CD4-positive, alpha-beta memory T cell (primary cell): ENCODE measurements at regions not wholly inside any gene's neighbourhood (a gene's known extent, or its start where the extent isn't known, plus 50 kb on each side); places are given as distances from the start of the nearest gene placed in this dataset.

ENCODE experiments used
- CTCF ChIA-PET: fragments of 350-600 bp; sonication (Branson Sonifier 250); formaldehyde crosslinking; loops from one replicate; lab custom pipeline; 2021; ENCODE audit warnings: inconsistent platforms; ENCODE audit not compliant: partially characterized antibody; lab: Charles Lee
- POLR2A ChIA-PET: fragments of 350-600 bp; sonication (Branson Sonifier 250); formaldehyde crosslinking; loops from one replicate; lab custom pipeline; 2021; ENCODE audit not compliant: partially characterized antibody; lab: Charles Lee
- DNase-seq, 5 donors: peaks; one replicate each; pipeline versions ENCODE4 v3.0.0 to v3.0.0-alpha.2; 2020 to 2022; ENCODE audit warnings: mixed read lengths in 1 of 5
- H3K27ac ChIP-seq: one replicate; pipeline ENCODE4 v1.7.0; 2013; ENCODE audit warnings: low read depth, low read length
- H3K27me3 ChIP-seq: 2 replicates; pipeline ENCODE4 v1.7.0; 2013; ENCODE audit warnings: mild to moderate bottlenecking, low read length, moderate library complexity; ENCODE audit not compliant: insufficient read depth
- H3K36me3 ChIP-seq: 2 replicates; pipeline ENCODE4 v1.7.0; 2013; ENCODE audit warnings: mild to moderate bottlenecking, low read length, moderate library complexity; ENCODE audit not compliant: insufficient read depth
- H3K4me1 ChIP-seq: 2 replicates; pipeline ENCODE4 v1.7.0; 2013; ENCODE audit warnings: mild to moderate bottlenecking, low read length, moderate library complexity; ENCODE audit not compliant: insufficient read depth
- H3K4me3 ChIP-seq, 2 donors: one replicate each; pipeline ENCODE4 v1.7.0; 2013; ENCODE audit warnings: low read length in 2 of 2, mild to moderate bottlenecking in 1 of 2
- H3K9me3 ChIP-seq, 2 donors: one replicate each; pipeline ENCODE4 v1.7.0; 2013; ENCODE audit warnings: low read length in 2 of 2, control low read depth in 1 of 2; ENCODE audit not compliant: control insufficient read depth in 1 of 2
- H3K27ac Mint-ChIP-seq, 7 donors: one replicate each; pipeline ENCODE4 v1.8.0; 2020 to 2021; ENCODE audit warnings: mixed read lengths in 7 of 7, mild to moderate bottlenecking in 6 of 7, inconsistent platforms in 3 of 7, moderate library complexity in 3 of 7
- H3K27me3 Mint-ChIP-seq, 2 donors: one replicate each; pipeline ENCODE4 v1.8.0; 2020 to 2021; ENCODE audit warnings: mixed read lengths in 2 of 2
- H3K36me3 Mint-ChIP-seq, 2 donors: one replicate each; pipeline ENCODE4 v1.8.0; 2020 to 2021; ENCODE audit warnings: mixed read lengths in 2 of 2, inconsistent platforms in 1 of 2, mild to moderate bottlenecking in 1 of 2
- H3K4me1 Mint-ChIP-seq, 4 donors: one replicate each; pipeline ENCODE4 v1.8.0; 2020 to 2021; ENCODE audit warnings: mixed read lengths in 4 of 4, mild to moderate bottlenecking in 1 of 4
- H3K4me3 Mint-ChIP-seq, 8 donors: one replicate each; pipeline ENCODE4 v1.8.0; 2020 to 2021; ENCODE audit warnings: mixed read lengths in 8 of 8, mild to moderate bottlenecking in 7 of 8, moderate library complexity in 6 of 8, inconsistent platforms in 3 of 8
- H3K9me3 Mint-ChIP-seq, 8 donors: one replicate each; pipeline ENCODE4 v1.8.0; 2020 to 2021; ENCODE audit warnings: mixed read lengths in 8 of 8, mild to moderate bottlenecking in 5 of 8, inconsistent platforms in 3 of 8, moderate library complexity in 1 of 8
- intact Hi-C: fragments of 100-400 bp; cut with micrococcal nuclease; formaldehyde crosslinking; loops from one replicate; pipeline ENCODE4 v1.15.1; 2023

- Mint-ChIP-seq H3K36me3 (no peaks in the 10 kb centered on the region), H3K9me3 (peaks cover 0 to 6% (median 3%) of the 10 kb centered on the region in 8 donors), H3K27ac (no peak overlapping the region), H3K27me3 (no peaks in the 10 kb centered on the region), H3K4me3 (no peak overlapping the region), H3K4me1 (no peaks in the 10 kb centered on the region)
- Histone ChIP-seq H3K9me3 (no peaks in the 10 kb centered on the region), H3K27me3 (no peaks in the 10 kb centered on the region), H3K4me3 (no peak overlapping the region), H3K4me1 (no peaks in the 10 kb centered on the region), H3K36me3 (no peaks in the 10 kb centered on the region), H3K27ac (no peak overlapping the region)
- no peak for DNase-seq
- intact Hi-C loops: no loop called here
- ChIA-PET CTCF (no interaction called here), POLR2A (no interaction called here)
These were observed 408.1 kb downstream of the DCAF12L2 start for GRCh38 chrX:125757794-125758564.

DNA sequence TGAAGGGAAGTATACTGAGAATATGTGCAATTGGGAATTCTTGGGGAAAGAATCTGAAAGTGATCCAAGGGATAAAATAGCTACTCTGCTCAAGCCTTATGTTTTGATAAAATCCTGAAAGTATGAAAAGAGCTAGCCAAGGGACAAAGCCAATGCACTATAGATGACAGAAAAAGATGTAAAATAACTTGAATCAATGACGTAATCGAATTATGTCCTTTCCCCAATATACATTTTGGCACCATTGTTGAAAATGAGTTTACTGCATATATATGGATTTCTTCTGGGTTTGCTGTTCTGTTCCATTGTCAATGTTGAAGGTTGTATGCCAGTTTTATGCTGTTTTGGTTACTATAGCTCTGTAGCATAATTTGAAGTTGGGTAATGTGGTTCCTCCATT lies 407.3 kb downstream of the DCAF12L2 start:
- DNase-seq: no peak
- Mint-ChIP-seq H3K4me3 (no peak overlapping the region), H3K4me1 (no peaks in the 10 kb centered on the region), H3K36me3 (no peaks in the 10 kb centered on the region), H3K9me3 (peaks cover 0 to 8% (median 4%) of the 10 kb centered on the region in 8 donors), H3K27ac (no peak overlapping the region), H3K27me3 (no peaks in the 10 kb centered on the region)
- Histone ChIP-seq H3K4me3 (no peak overlapping the region), H3K4me1 (no peaks in the 10 kb centered on the region), H3K27ac (no peak overlapping the region), H3K27me3 (no peaks in the 10 kb centered on the region), H3K9me3 (no peaks in the 10 kb centered on the region), H3K36me3 (no peaks in the 10 kb centered on the region)
- ChIA-PET POLR2A (no interaction called here), CTCF (no interaction called here)
- intact Hi-C loops: no loop called here

DNA sequence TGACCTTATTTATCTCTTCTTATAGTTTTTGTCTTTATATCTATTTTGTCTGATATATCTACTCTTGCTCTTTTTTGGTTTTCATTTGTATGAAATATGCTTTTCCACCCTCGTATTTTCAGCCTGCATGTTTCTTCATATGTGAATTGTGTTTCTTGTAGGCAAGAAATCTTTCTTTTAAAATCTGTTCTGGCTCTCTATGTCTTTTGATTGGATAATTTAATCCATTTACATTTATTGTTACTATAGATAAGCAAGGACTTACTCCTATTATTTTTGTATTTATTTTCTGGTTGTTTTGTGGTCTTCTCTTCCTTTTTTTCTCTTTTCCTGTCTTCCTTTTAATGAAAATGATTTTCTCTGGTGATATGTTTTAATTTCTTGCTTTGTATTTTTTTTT lies 403.1 kb downstream of the DCAF12L2 start:
- H3K36me3 Mint-ChIP-seq: no peaks in the 10 kb centered on the region
- intact Hi-C loops: no loop called here
- CTCF ChIA-PET: no interaction called here

DNA sequence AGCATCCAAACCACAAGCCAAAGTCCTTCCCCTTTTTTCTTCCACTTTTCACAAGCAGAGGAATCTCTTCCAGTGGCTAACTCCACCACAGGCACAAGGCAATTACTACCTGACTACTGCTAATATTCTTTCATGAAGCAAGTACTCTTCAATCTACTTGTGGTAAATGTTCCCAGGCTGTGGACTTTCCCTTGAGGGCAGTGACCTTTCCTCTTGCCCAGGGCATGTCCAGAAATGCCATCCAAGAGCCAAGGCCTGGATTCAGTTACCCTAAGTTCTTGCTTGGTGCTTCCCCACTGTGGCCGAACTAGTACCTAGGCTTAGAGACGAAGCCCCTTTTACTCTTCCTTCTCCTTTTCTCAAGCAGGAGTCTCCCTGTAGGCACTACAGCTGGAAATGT lies 400.7 kb downstream of the DCAF12L2 start:
- peaks cover 0 to 18% (median 4%) of the 10 kb centered on the region in 8 donors for H3K9me3 Mint-ChIP-seq
- no peak overlapping the region for H3K4me3 ChIP-seq
- intact Hi-C loops: no loop called here
- DNase-seq: no peak
- POLR2A ChIA-PET: no interaction called here
- H3K4me3 Mint-ChIP-seq: no peak overlapping the region
- H3K36me3 ChIP-seq: no peaks in the 10 kb centered on the region
- no peaks in the 10 kb centered on the region for H3K27me3 Mint-ChIP-seq
- no peak overlapping the region for H3K27ac ChIP-seq
- CTCF ChIA-PET: no interaction called here
- no peaks in the 10 kb centered on the region for H3K27me3 ChIP-seq
- H3K9me3 ChIP-seq: no peaks in the 10 kb centered on the region
- no peaks in the 10 kb centered on the region for H3K4me1 ChIP-seq
- H3K36me3 Mint-ChIP-seq: no peaks in the 10 kb centered on the region
- H3K27ac Mint-ChIP-seq: no peak overlapping the region
- H3K4me1 Mint-ChIP-seq: no peaks in the 10 kb centered on the region

More for the DNA sequence above, 403.1 kb downstream of the DCAF12L2 start:
- H3K27me3 Mint-ChIP-seq: no peaks in the 10 kb centered on the region
- H3K4me3 Mint-ChIP-seq: no peak overlapping the region
- Histone ChIP-seq H3K4me3 (no peak overlapping the region), H3K4me1 (no peaks in the 10 kb centered on the region), H3K36me3 (no peaks in the 10 kb centered on the region), H3K27me3 (no peaks in the 10 kb centered on the region), H3K9me3 (no peaks in the 10 kb centered on the region), H3K27ac (no peak overlapping the region)
- no peaks in the 10 kb centered on the region for H3K4me1 Mint-ChIP-seq
- POLR2A ChIA-PET: no interaction called here
- DNase-seq: no peak
- H3K27ac Mint-ChIP-seq: no peak overlapping the region
- H3K9me3 Mint-ChIP-seq: peaks cover 0 to 18% (median 6%) of the 10 kb centered on the region in 8 donors

DNA sequence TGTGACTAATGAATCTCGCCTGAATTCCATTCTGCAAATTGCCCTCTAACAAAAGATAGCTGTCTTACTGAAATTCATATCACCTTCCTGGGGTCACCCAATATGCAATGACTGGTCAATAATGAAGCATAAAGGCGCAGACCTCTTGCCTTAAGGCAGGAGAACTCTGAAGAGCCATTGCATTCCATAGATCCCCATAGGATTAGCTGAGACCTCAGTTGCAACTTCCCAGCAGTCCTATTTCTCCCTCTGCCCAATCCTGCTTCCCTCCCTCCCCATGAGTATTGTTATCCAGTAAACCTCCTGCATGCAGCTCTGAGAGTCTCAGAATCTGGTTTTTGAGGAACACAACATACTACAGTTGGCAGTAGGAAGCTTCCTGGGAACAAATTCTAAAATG lies 396.5 kb downstream of the DCAF12L2 start:
- ChIA-PET CTCF (no interaction called here), POLR2A (no interaction called here)
- Mint-ChIP-seq H3K27me3 (no peaks in the 10 kb centered on the region), H3K27ac (no peak overlapping the region), H3K4me1 (no peaks in the 10 kb centered on the region), H3K9me3 (peaks cover 0 to 7% (median 0%) of the 10 kb centered on the region in 8 donors), H3K4me3 (no peak overlapping the region), H3K36me3 (no peaks in the 10 kb centered on the region)
- H3K9me3 ChIP-seq: no peaks in the 10 kb centered on the region
- no peak overlapping the region for H3K4me3 ChIP-seq
- intact Hi-C loops: no loop called here
- H3K36me3 ChIP-seq: no peaks in the 10 kb centered on the region
- no peak overlapping the region for H3K27ac ChIP-seq
- no peaks in the 10 kb centered on the region for H3K4me1 ChIP-seq
- DNase-seq: no peak
- no peaks in the 10 kb centered on the region for H3K27me3 ChIP-seq

- Mint-ChIP-seq H3K36me3 (no peaks in the 10 kb centered on the region), H3K4me1 (no peaks in the 10 kb centered on the region)
These were observed 387.8 kb downstream of the DCAF12L2 start for GRCh38 chrX:125778261-125778660.

GRCh38 chrX:125782184-125782583 lies 383.9 kb downstream of the DCAF12L2 start:
- no peaks in the 10 kb centered on the region for H3K36me3 ChIP-seq
- no peak overlapping the region for H3K27ac Mint-ChIP-seq
- no peaks in the 10 kb centered on the region for H3K27me3 ChIP-seq
- CTCF ChIA-PET: no interaction called here
- H3K27me3 Mint-ChIP-seq: no peaks in the 10 kb centered on the region
- H3K27ac ChIP-seq: no peak overlapping the region
- no peaks in the 10 kb centered on the region for H3K36me3 Mint-ChIP-seq
- no peaks in the 10 kb centered on the region for H3K9me3 ChIP-seq
- H3K4me1 Mint-ChIP-seq: no peaks in the 10 kb centered on the region
- intact Hi-C loops: no loop called here
- H3K4me1 ChIP-seq: no peaks in the 10 kb centered on the region
- POLR2A ChIA-PET: no interaction called here
- H3K4me3 ChIP-seq: no peak overlapping the region
- DNase-seq: no peak
- H3K9me3 Mint-ChIP-seq: no peaks in the 10 kb centered on the region
- H3K4me3 Mint-ChIP-seq: no peak overlapping the region

More at GRCh38 chrX:125778261-125778660, 387.8 kb downstream of the DCAF12L2 start:
- no peaks in the 10 kb centered on the region for H3K27me3 Mint-ChIP-seq
- Histone ChIP-seq H3K9me3 (no peaks in the 10 kb centered on the region), H3K27ac (no peak overlapping the region), H3K4me1 (no peaks in the 10 kb centered on the region), H3K36me3 (no peaks in the 10 kb centered on the region), H3K4me3 (no peak overlapping the region), H3K27me3 (no peaks in the 10 kb centered on the region)
- H3K4me3 Mint-ChIP-seq: no peak overlapping the region
- intact Hi-C loops: no loop called here
- peaks cover 0 to 1% (median 0%) of the 10 kb centered on the region in 8 donors for H3K9me3 Mint-ChIP-seq
- POLR2A ChIA-PET: no interaction called here
- H3K27ac Mint-ChIP-seq: no peak overlapping the region
- CTCF ChIA-PET: no interaction called here
- DNase-seq: no peak
